Type B pancreatic cell (in vitro differentiated cells): ENCODE measurements at regions not wholly inside any gene's neighbourhood (a gene's known extent, or its start where the extent isn't known, plus 50 kb on each side); places are given as distances from the start of the nearest gene placed in this dataset.
"Not testable (repeated sequence)": the region's sequence is repeated elsewhere in the genome, so short reads cannot be mapped to it uniquely, and the experiment has no call there.

ENCODE experiments used
- DNase-seq: peaks from one replicate; pipeline ENCODE4 v3.0.0; 2021; ENCODE audit warnings: mixed read lengths; ENCODE audit not compliant: unreplicated experiment; ENCODE audit errors: extremely low spot score
- H3K27ac Mint-ChIP-seq: 2 replicates; pipeline ENCODE4 v1.8.0; 2021; ENCODE audit warnings: mild to moderate bottlenecking, mixed read lengths
- H3K27me3 Mint-ChIP-seq: 2 replicates; pipeline ENCODE4 v1.8.0; 2021; ENCODE audit warnings: mixed read lengths
- H3K36me3 Mint-ChIP-seq: 2 replicates; pipeline ENCODE4 v1.8.0; 2021; ENCODE audit warnings: mixed read lengths
- H3K4me1 Mint-ChIP-seq: one replicate; pipeline ENCODE4 v1.8.0; 2021; ENCODE audit warnings: mixed read lengths; ENCODE audit not compliant: unreplicated experiment
- H3K4me3 Mint-ChIP-seq: 2 replicates; pipeline ENCODE4 v1.8.0; 2021; ENCODE audit warnings: mild to moderate bottlenecking, mixed read lengths
- H3K9me3 Mint-ChIP-seq: 2 replicates; pipeline ENCODE4 v1.8.0; 2021; ENCODE audit warnings: mixed read lengths
- CTCF ChIP-seq: fragments of 200-600 bp; sonication (generic); conservative IDR thresholded peaks from 2 replicates; pipeline ENCODE4 v1.5.0; 2021; ENCODE audit warnings: antibody characterized with exemption, mild to moderate bottlenecking

- Mint-ChIP-seq H3K27me3 (peaks cover 37% of the 10 kb centered on the region), H3K4me3 (peak overlapping the region; percentile 67), H3K4me1 (peaks cover 27% of the 10 kb centered on the region)
- not testable (repeated sequence) for H3K9me3 Mint-ChIP-seq, H3K36me3 Mint-ChIP-seq, DNase-seq, H3K27ac Mint-ChIP-seq
These were observed 52.2 kb downstream of the HOXC4 start for GRCh38 chr12:54105809-54106208.

GRCh38 chr12:54106252-54106651 lies 52.6 kb downstream of the HOXC4 start:
- Mint-ChIP-seq H3K4me3 (peak overlapping the region; percentile 67), H3K4me1 (peaks cover 23% of the 10 kb centered on the region), H3K27me3 (peaks cover 34% of the 10 kb centered on the region)
- DNase-seq, H3K27ac Mint-ChIP-seq, H3K9me3 Mint-ChIP-seq, H3K36me3 Mint-ChIP-seq: not testable (repeated sequence)

- Mint-ChIP-seq H3K4me1 (peaks cover 20% of the 10 kb centered on the region), H3K27me3 (peaks cover 31% of the 10 kb centered on the region)
- H3K9me3 Mint-ChIP-seq, H3K27ac Mint-ChIP-seq, H3K4me3 Mint-ChIP-seq, H3K36me3 Mint-ChIP-seq, DNase-seq: not testable (repeated sequence)
These were observed 53.4 kb downstream of the HOXC4 start for GRCh38 chr12:54106803-54107579.

- not testable (repeated sequence) for H3K9me3 Mint-ChIP-seq, DNase-seq, H3K36me3 Mint-ChIP-seq, H3K4me3 Mint-ChIP-seq, H3K27ac Mint-ChIP-seq
- Mint-ChIP-seq H3K27me3 (peaks cover 12% of the 10 kb centered on the region), H3K4me1 (peaks cover 21% of the 10 kb centered on the region)
These were observed 58.7 kb downstream of the HOXC4 start for GRCh38 chr12:54112336-54112735.

GRCh38 chr12:54116055-54116454 lies 62.4 kb downstream of the HOXC4 start:
- H3K9me3 Mint-ChIP-seq, H3K27me3 Mint-ChIP-seq, DNase-seq, H3K27ac Mint-ChIP-seq: not testable (repeated sequence)
- Mint-ChIP-seq H3K36me3 (peaks cover 13% of the 10 kb centered on the region), H3K4me1 (peaks cover 28% of the 10 kb centered on the region), H3K4me3 (peak overlapping the region; percentile 27)

- H3K36me3 Mint-ChIP-seq = peaks cover 17% of the 10 kb centered on the region
- not testable (repeated sequence) for H3K4me3 Mint-ChIP-seq, H3K9me3 Mint-ChIP-seq, DNase-seq, H3K27ac Mint-ChIP-seq, H3K27me3 Mint-ChIP-seq
- peaks cover 39% of the 10 kb centered on the region for H3K4me1 Mint-ChIP-seq
These were observed 63.8 kb downstream of the HOXC4 start for GRCh38 chr12:54117392-54117791.

GRCh38 chr12:54119082-54119481 lies 65.4 kb downstream of the HOXC4 start:
- not testable (repeated sequence) for DNase-seq, H3K4me3 Mint-ChIP-seq, H3K27me3 Mint-ChIP-seq, H3K27ac Mint-ChIP-seq, H3K9me3 Mint-ChIP-seq
- H3K4me1 Mint-ChIP-seq = peaks cover 50% of the 10 kb centered on the region
- peaks cover 17% of the 10 kb centered on the region for H3K36me3 Mint-ChIP-seq

GRCh38 chr12:54123981-54124380 lies 64.8 kb downstream of the SMUG1 start:
- DNase-seq, H3K27ac Mint-ChIP-seq, H3K27me3 Mint-ChIP-seq, H3K9me3 Mint-ChIP-seq: not testable (repeated sequence)
- Mint-ChIP-seq H3K4me1 (peaks cover 51% of the 10 kb centered on the region), H3K4me3 (peak overlapping the region; percentile 94), H3K36me3 (peaks cover 15% of the 10 kb centered on the region)

GRCh38 chr12:54125708-54126028 lies 63.1 kb downstream of the SMUG1 start:
- H3K9me3 Mint-ChIP-seq, H3K27me3 Mint-ChIP-seq, DNase-seq: not testable (repeated sequence)
- H3K4me1 Mint-ChIP-seq = peaks cover 53% of the 10 kb centered on the region
- H3K36me3 Mint-ChIP-seq = peaks cover 20% of the 10 kb centered on the region
- peak overlapping the region; percentile 94 for H3K4me3 Mint-ChIP-seq
- H3K27ac Mint-ChIP-seq = peak overlapping the region; percentile 67

GRCh38 chr12:54126029-54126695 lies 62.6 kb downstream of the SMUG1 start:
- Mint-ChIP-seq H3K4me3 (peak overlapping the region; percentile 94), H3K27ac (peak overlapping the region; percentile 79), H3K9me3 (no peaks in the 10 kb centered on the region), H3K4me1 (peaks cover 53% of the 10 kb centered on the region), H3K27me3 (peaks cover 5% of the 10 kb centered on the region), H3K36me3 (peaks cover 23% of the 10 kb centered on the region)
- DNase-seq = no peak
- no peak for TF ChIP-seq CTCF
